ENCODE measurements at regions not wholly inside any gene's neighbourhood (a gene's known extent, or its start where the extent isn't known, plus 50 kb on each side); places are given as distances from the start of the nearest gene placed in this dataset.
"Not testable (repeated sequence)": the region's sequence is repeated elsewhere in the genome, so short reads cannot be mapped to it uniquely, and the experiment has no call there.

- Histone ChIP-seq H2AFZ (ENCODE audit: low read length) (no peak overlapping the region), H3K4me2 (ENCODE audit: insufficient read depth, low read length) (no peak overlapping the region), H3K9me3 (ENCODE audit: low read depth, low read length) (no peaks in the 10 kb centered on the region), H3K27ac (ENCODE audit: low read depth, low read length) (no peak overlapping the region), H3K36me3 (ENCODE audit: insufficient read depth, low read length) (no peaks in the 10 kb centered on the region), H3K27me3 (ENCODE audit: insufficient read depth, low read length) (no peaks in the 10 kb centered on the region), H3K79me2 (ENCODE audit: insufficient read depth, low read length) (no peaks in the 10 kb centered on the region), H4K20me1 (ENCODE audit: insufficient read depth, low read length) (no peaks in the 10 kb centered on the region), H3K4me1 (ENCODE audit: insufficient read depth, low read length) (no peaks in the 10 kb centered on the region), H3K4me3 (ENCODE audit: insufficient read depth, low read length) (no peak overlapping the region)
- DNase-seq (ENCODE audit: insufficient read length, low spot score, missing footprints): no peak
- no peak for TF ChIP-seq CTCF (IDR thresholded peaks at IDR 0.05; ENCODE audit: extremely low read depth, low read depth, low read length)
Measured at GRCh38 chr4:130753926-130754325, 1658.0 kb downstream of the C4orf33 start.

- no peaks in the 10 kb centered on the region for H3K79me2 ChIP-seq (ENCODE audit: insufficient read depth, low read length)
- no peaks in the 10 kb centered on the region for H4K20me1 ChIP-seq (ENCODE audit: insufficient read depth, low read length)
- H3K9me3 ChIP-seq (ENCODE audit: low read depth, low read length): peaks cover 4% of the 10 kb centered on the region
- no peak overlapping the region for H2AFZ ChIP-seq (ENCODE audit: low read length)
- H3K4me3 ChIP-seq (ENCODE audit: insufficient read depth, low read length): no peak overlapping the region
- no peaks in the 10 kb centered on the region for H3K36me3 ChIP-seq (ENCODE audit: insufficient read depth, low read length)
- H3K4me2 ChIP-seq (ENCODE audit: insufficient read depth, low read length): no peak overlapping the region
- DNase-seq (ENCODE audit: insufficient read length, low spot score, missing footprints): no peak
- no peaks in the 10 kb centered on the region for H3K27me3 ChIP-seq (ENCODE audit: insufficient read depth, low read length)
- H3K27ac ChIP-seq (ENCODE audit: low read depth, low read length): no peak overlapping the region
- TF ChIP-seq CTCF (IDR thresholded peaks at IDR 0.05; ENCODE audit: extremely low read depth, low read depth, low read length): no peak
- no peaks in the 10 kb centered on the region for H3K4me1 ChIP-seq (ENCODE audit: insufficient read depth, low read length)
Measured at GRCh38 chr4:130760246-130760645, 1664.3 kb downstream of the C4orf33 start.

- not testable (repeated sequence) for H4K20me1 ChIP-seq (ENCODE audit: insufficient read depth, low read length); H3K36me3 ChIP-seq (ENCODE audit: insufficient read depth, low read length); H3K4me1 ChIP-seq (ENCODE audit: insufficient read depth, low read length); H3K4me3 ChIP-seq (ENCODE audit: insufficient read depth, low read length); H3K79me2 ChIP-seq (ENCODE audit: insufficient read depth, low read length); H3K27me3 ChIP-seq (ENCODE audit: insufficient read depth, low read length); H2AFZ ChIP-seq (ENCODE audit: low read length); H3K27ac ChIP-seq (ENCODE audit: low read depth, low read length); H3K9me3 ChIP-seq (ENCODE audit: low read depth, low read length); DNase-seq (ENCODE audit: insufficient read length, low spot score, missing footprints); H3K4me2 ChIP-seq (ENCODE audit: insufficient read depth, low read length)
Measured at GRCh38 chr4:130767384-130767783, 1671.4 kb downstream of the C4orf33 start.

- not testable (repeated sequence) for H2AFZ ChIP-seq (ENCODE audit: low read length); H3K27ac ChIP-seq (ENCODE audit: low read depth, low read length); H3K4me1 ChIP-seq (ENCODE audit: insufficient read depth, low read length); H3K79me2 ChIP-seq (ENCODE audit: insufficient read depth, low read length); H4K20me1 ChIP-seq (ENCODE audit: insufficient read depth, low read length); H3K27me3 ChIP-seq (ENCODE audit: insufficient read depth, low read length); H3K4me2 ChIP-seq (ENCODE audit: insufficient read depth, low read length); DNase-seq (ENCODE audit: insufficient read length, low spot score, missing footprints); H3K36me3 ChIP-seq (ENCODE audit: insufficient read depth, low read length); H3K4me3 ChIP-seq (ENCODE audit: insufficient read depth, low read length); H3K9me3 ChIP-seq (ENCODE audit: low read depth, low read length)
Measured at GRCh38 chr4:130772966-130773365, 1677.0 kb downstream of the C4orf33 start.

GRCh38 chr4:130808492-130808891 lies 1712.5 kb downstream of the C4orf33 start:
- Histone ChIP-seq H3K4me2 (ENCODE audit: insufficient read depth, low read length) (no peak overlapping the region), H2AFZ (ENCODE audit: low read length) (no peak overlapping the region), H3K4me3 (ENCODE audit: insufficient read depth, low read length) (no peak overlapping the region), H3K36me3 (ENCODE audit: insufficient read depth, low read length) (no peaks in the 10 kb centered on the region), H3K4me1 (ENCODE audit: insufficient read depth, low read length) (no peaks in the 10 kb centered on the region), H4K20me1 (ENCODE audit: insufficient read depth, low read length) (no peaks in the 10 kb centered on the region), H3K9me3 (ENCODE audit: low read depth, low read length) (no peaks in the 10 kb centered on the region), H3K79me2 (ENCODE audit: insufficient read depth, low read length) (no peaks in the 10 kb centered on the region), H3K27ac (ENCODE audit: low read depth, low read length) (no peak overlapping the region), H3K27me3 (ENCODE audit: insufficient read depth, low read length) (no peaks in the 10 kb centered on the region)
- no peak for DNase-seq (ENCODE audit: insufficient read length, low spot score, missing footprints)
- TF ChIP-seq CTCF (IDR thresholded peaks at IDR 0.05; ENCODE audit: extremely low read depth, low read depth, low read length): no peak
